SK-N-SH (cell line): ENCODE measurements at regions not wholly inside any gene's neighbourhood (a gene's known extent, or its start where the extent isn't known, plus 50 kb on each side); places are given as distances from the start of the nearest gene placed in this dataset.
A peak's percentile ranks its signal among the peaks of the same experiment; 100 is the strongest.

Experiments used
- CTCF ChIA-PET: fragments of 300-600, 350-600 bp; formaldehyde crosslinking; extraction: SDS; loops from one replicate; lab custom pipeline; 2021; lab: Yijun Ruan, JAX
- POLR2A ChIA-PET: fragments of 350-600 bp; sonication (Branson Sonifier 250); formaldehyde crosslinking; extraction: SDS; loops from one replicate; lab custom pipeline; 2020; ENCODE audit warnings: antibody characterized with exemption, inconsistent platforms; lab: Yijun Ruan, JAX
- DNase-seq: peaks from one replicate; pipeline ENCODE4 v3.0.0; 2012
- H2AFZ ChIP-seq: fragments of 200-600 bp; sonication (generic); 2 replicates; pipeline ENCODE4 v1.8.1; 2016; ENCODE audit warnings: antibody characterized with exemption, mild to moderate bottlenecking, low read depth
- H3F3A ChIP-seq: fragments of 200-600 bp; sonication (generic); replicated peaks from 2 replicates; pipeline ENCODE3; 2016; ENCODE audit warnings: antibody characterized with exemption, mild to moderate bottlenecking; ENCODE audit not compliant: insufficient read depth
- H3K27ac ChIP-seq, 2 experiments: fragments of 200-500 bp in 1 of 2; fragments of 200-600 bp in 1 of 2; sonication (Bioruptor generic) in 1 of 2; sonication (generic), shearing (Covaris generic) in 1 of 2; 2 replicates each; pipeline versions ENCODE4 v1.5.1 to v1.6.1; 2014 to 2016; ENCODE audit warnings: low read depth in 2 of 2, inconsistent platforms in 1 of 2, low read length in 1 of 2, mild to moderate bottlenecking in 1 of 2, mixed read lengths in 1 of 2
- H3K27me3 ChIP-seq: fragments of 200-600 bp; sonication (generic), shearing (Covaris generic); 2 replicates; pipeline ENCODE4 v1.6.1; 2016; ENCODE audit warnings: mixed run types; ENCODE audit not compliant: insufficient read depth
- H3K36me3 ChIP-seq, 2 experiments: fragments of 200-500 bp in 1 of 2; fragments of 200-600 bp in 1 of 2; sonication (Bioruptor generic) in 1 of 2; sonication (generic) in 1 of 2; replicated peaks in 1 of 2; 2 replicates each; pipeline versions ENCODE3 to v1.5.1; 2014 to 2016; ENCODE audit warnings: low read length in 1 of 2, mild to moderate bottlenecking in 1 of 2; ENCODE audit not compliant: insufficient read depth in 2 of 2, control insufficient read depth in 1 of 2
- H3K4me1 ChIP-seq, 2 experiments: fragments of 200-500 bp in 1 of 2; fragments of 200-600 bp in 1 of 2; sonication (Bioruptor generic) in 1 of 2; sonication (generic), shearing (Covaris generic) in 1 of 2; 2 replicates each; pipeline versions ENCODE4 v1.5.1 to v1.6.1; 2014 to 2016; ENCODE audit warnings: low read depth in 1 of 2, low read length in 1 of 2, mixed run types in 1 of 2; ENCODE audit not compliant: insufficient read depth in 2 of 2, control insufficient read depth in 1 of 2
- H3K4me2 ChIP-seq: fragments of 200-600 bp; sonication (generic), shearing (Covaris generic); 2 replicates; pipeline ENCODE4 v1.6.1; 2017; ENCODE audit warnings: mixed run types
- H3K4me3 ChIP-seq, 2 experiments: fragments of 200-500 bp in 1 of 2; fragments of 200-600 bp in 1 of 2; sonication (Bioruptor generic) in 1 of 2; sonication (generic), shearing (Covaris generic) in 1 of 2; 2 replicates each; pipeline versions ENCODE4 v1.5.1 to v1.8.1; 2014 to 2016; ENCODE audit warnings: low read depth in 2 of 2, inconsistent platforms in 1 of 2, low read length in 1 of 2, mild to moderate bottlenecking in 1 of 2, mixed read lengths in 1 of 2, moderate library complexity in 1 of 2
- H3K79me2 ChIP-seq: fragments of 200-600 bp; sonication (generic); 2 replicates; pipeline ENCODE4 v1.8.1; 2017; ENCODE audit warnings: mild to moderate bottlenecking; ENCODE audit not compliant: insufficient read depth
- H3K9ac ChIP-seq: fragments of 200-600 bp; sonication (generic); 2 replicates; pipeline ENCODE4 v1.6.1; 2017; ENCODE audit warnings: mixed run types
- H3K9me2 ChIP-seq: fragments of 200-600 bp; sonication (generic); 2 replicates; pipeline ENCODE4 v1.6.1; 2017; ENCODE audit warnings: mixed run types
- H3K9me3 ChIP-seq: fragments of 200-600 bp; sonication (generic); 2 replicates; pipeline ENCODE4 v1.6.1; 2017; ENCODE audit warnings: mixed run types, mild to moderate bottlenecking, moderate library complexity
- H4K20me1 ChIP-seq: fragments of 200-600 bp; sonication (generic); 2 replicates; pipeline ENCODE4 v1.6.1; 2017; ENCODE audit warnings: mild to moderate bottlenecking, mixed run types; ENCODE audit not compliant: insufficient read depth
- CHD2 ChIP-seq: fragments of 150-350 bp; IDR thresholded peaks from 2 replicates; pipeline ENCODE4 v1.6.1; 2018; ENCODE audit warnings: low read length; ENCODE audit not compliant: partially characterized antibody
- ELF1 ChIP-seq: IDR thresholded peaks from 2 replicates; pipeline ENCODE4 v1.4.0; 2012
- EP300 ChIP-seq, 2 experiments: IDR thresholded peaks; 2 replicates each; pipeline versions ENCODE4 v1.4.0 to v1.6.1; 2012; ENCODE audit warnings: borderline replicate concordance in 1 of 2, low read depth in 1 of 2, low read length in 1 of 2
- EZH2phosphoT487 ChIP-seq: fragments of 200-600 bp; sonication (generic); IDR thresholded peaks from 2 replicates; pipeline ENCODE4 v1.6.1; 2017; ENCODE audit warnings: low read depth, mixed run types, mild to moderate bottlenecking, antibody characterized with exemption, moderate library complexity, borderline replicate concordance
- FOXM1 ChIP-seq: IDR thresholded peaks from 2 replicates; pipeline ENCODE4 v1.4.0; 2012; ENCODE audit warnings: low read depth, mild to moderate bottlenecking
- GABPA ChIP-seq: IDR thresholded peaks from 2 replicates; pipeline ENCODE4 v1.4.0; 2012; ENCODE audit warnings: low read depth, mild to moderate bottlenecking
- GATA2 ChIP-seq: sonication (generic); formaldehyde crosslinking; IDR thresholded peaks from 2 replicates; pipeline ENCODE4 v1.5.0; 2020; ENCODE audit warnings: mild to moderate bottlenecking, missing genetic modification reagents
- IRF3 ChIP-seq: fragments of 150-350 bp; IDR thresholded peaks from 2 replicates; pipeline ENCODE4 v1.6.1; 2016; ENCODE audit warnings: mild to moderate bottlenecking, low read depth, low read length
- JUND ChIP-seq: IDR thresholded peaks from 2 replicates; pipeline ENCODE4 v1.4.0; 2012
- MEF2A ChIP-seq: IDR thresholded peaks from 2 replicates; pipeline ENCODE4 v1.4.0; 2012; ENCODE audit warnings: low read depth, borderline replicate concordance
- MXI1 ChIP-seq: IDR thresholded peaks from 2 replicates; pipeline ENCODE4 v1.6.1; 2012; ENCODE audit warnings: mild to moderate bottlenecking, low read depth, low read length, improper control_type of control experiment
- NFIC ChIP-seq: IDR thresholded peaks from 2 replicates; pipeline ENCODE4 v1.4.0; 2012; ENCODE audit warnings: borderline replicate concordance
- NRF1 ChIP-seq: IDR thresholded peaks from 2 replicates; pipeline ENCODE4 v1.6.1; 2012; ENCODE audit warnings: low read depth, mild to moderate bottlenecking, low read length
- RAD21 ChIP-seq: IDR thresholded peaks from 2 replicates; pipeline ENCODE4 v1.6.1; 2012; ENCODE audit warnings: mild to moderate bottlenecking, low read length
- RCOR1 ChIP-seq: fragments of 150-350 bp; IDR thresholded peaks from 2 replicates; pipeline ENCODE4 v1.6.1; 2017; ENCODE audit warnings: antibody characterized with exemption, low read length
- RFX5 ChIP-seq: IDR thresholded peaks from 2 replicates; pipeline ENCODE4 v1.6.1; 2012; ENCODE audit warnings: mild to moderate bottlenecking, improper control_type of control experiment, low read length
- SIN3A ChIP-seq: IDR thresholded peaks from 2 replicates; pipeline ENCODE4 v1.6.1; 2012; ENCODE audit warnings: low read depth, mild to moderate bottlenecking, low read length, moderate library complexity, borderline replicate concordance
- SMC3 ChIP-seq: IDR thresholded peaks from 2 replicates; pipeline ENCODE4 v1.6.1; 2012; ENCODE audit warnings: low read depth, low read length, improper control_type of control experiment
- TCF12 ChIP-seq: IDR thresholded peaks from 2 replicates; pipeline ENCODE4 v1.4.0; 2012
- WGBS: methylation state at CpG from one replicate; pipeline ENCODE4 v1.1.6; 2017; ENCODE audit warnings: low lambda C conversion rate; 5-methylcytosine and 5-hydroxymethylcytosine counted together
- TF ChIP-seq, protein P1 (sequence below): IDR thresholded peaks from 2 replicates; pipeline ENCODE4; 2012
- TF ChIP-seq, protein P2 (sequence below): IDR thresholded peaks from 2 replicates; pipeline ENCODE4 v1.6.1; 2012; ENCODE audit warnings: mild to moderate bottlenecking, low read depth, low read length, moderate library complexity

DNA sequence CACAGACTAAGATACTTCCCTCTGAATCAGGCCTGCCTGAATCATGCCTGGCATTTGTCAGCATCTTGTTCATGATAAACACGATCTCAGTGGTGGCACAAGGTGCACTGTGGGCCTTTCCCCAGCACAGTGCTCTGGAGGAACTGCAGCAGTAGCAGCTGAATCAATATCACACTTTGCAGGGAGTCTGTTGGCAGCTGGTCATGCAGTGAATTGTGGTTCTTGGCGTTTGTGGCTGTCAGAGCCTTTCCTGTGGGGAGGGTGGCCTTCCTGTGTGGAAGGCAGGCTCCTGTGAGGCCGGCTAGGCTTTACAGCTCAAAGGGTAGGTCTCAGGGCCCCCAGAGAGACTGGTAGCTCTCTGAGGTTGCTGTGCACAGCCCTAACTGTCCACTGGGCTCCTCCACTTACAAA, 54.4 kb upstream of the TLE3 start:
- H3K4me3 ChIP-seq = no peak overlapping the region
- peak overlapping the region in 1 of 2 experiments; percentile 88; a peak in 2 of 4 replicates for H3K27ac ChIP-seq
- POLR2A ChIA-PET = interaction anchor here (1.0 kb wide), 1 partner anchor 235 kb away, joined by 3 read pairs; no protein-coding TSS in a partner anchor
- peaks cover 9 to 70% of the 10 kb centered on the region in 2 experiments; a peak in 3 of 4 replicates for H3K4me1 ChIP-seq
- no peak overlapping the region for H2AFZ ChIP-seq
- CTCF ChIA-PET = interaction anchor here (0.6 to 3.6 kb wide), 3 partner anchors 10 to 103 kb away, joined by 3 to 15 read pairs (median 3); no protein-coding TSS in a partner anchor
- no peaks in the 10 kb centered on the region for H3K9me2 ChIP-seq
- no peaks in the 10 kb centered on the region for H4K20me1 ChIP-seq
- H3F3A ChIP-seq = peaks cover 12% of the 10 kb centered on the region
- no peaks in the 10 kb centered on the region for H3K27me3 ChIP-seq
- H3K4me2 ChIP-seq = no peak overlapping the region
- 49% methylated on average over 2 of the region's 3 CpGs for WGBS
- H3K9ac ChIP-seq = no peak overlapping the region
- no peaks in the 10 kb centered on the region for H3K9me3 ChIP-seq
- no peak for DNase-seq
- H3K79me2 ChIP-seq = no peaks in the 10 kb centered on the region
- no peaks in the 10 kb centered on the region for H3K36me3 ChIP-seq
- TF ChIP-seq IRF3 (no peak), SIN3A (no peak), RCOR1 (no peak), CHD2 (no peak), GATA2 (peak; percentile 39; the same call in 1 of the 2 replicates), NFIC (peak; percentile 11; the same call in 1 of the 2 replicates), MXI1 (peak; percentile 37; the same call in 1 of the 2 replicates), EP300 (IDR thresholded peaks at IDR 0.05; ENCODE audit: borderline replicate concordance in 1 of 2, low read depth in 1 of 2, low read length in 1 of 2) (peak in 1 of 2 experiments; percentile 26; a peak in 1 of 4 replicates), TCF12 (peak; percentile 64)
- TF ChIP-seq, protein P1, sequence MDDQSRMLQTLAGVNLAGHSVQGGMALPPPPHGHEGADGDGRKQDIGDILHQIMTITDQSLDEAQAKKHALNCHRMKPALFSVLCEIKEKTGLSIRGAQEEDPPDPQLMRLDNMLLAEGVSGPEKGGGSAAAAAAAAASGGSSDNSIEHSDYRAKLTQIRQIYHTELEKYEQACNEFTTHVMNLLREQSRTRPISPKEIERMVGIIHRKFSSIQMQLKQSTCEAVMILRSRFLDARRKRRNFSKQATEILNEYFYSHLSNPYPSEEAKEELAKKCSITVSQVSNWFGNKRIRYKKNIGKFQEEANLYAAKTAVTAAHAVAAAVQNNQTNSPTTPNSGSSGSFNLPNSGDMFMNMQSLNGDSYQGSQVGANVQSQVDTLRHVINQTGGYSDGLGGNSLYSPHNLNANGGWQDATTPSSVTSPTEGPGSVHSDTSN = peak; percentile 47; the same call in 1 of the 2 replicates

DNA sequence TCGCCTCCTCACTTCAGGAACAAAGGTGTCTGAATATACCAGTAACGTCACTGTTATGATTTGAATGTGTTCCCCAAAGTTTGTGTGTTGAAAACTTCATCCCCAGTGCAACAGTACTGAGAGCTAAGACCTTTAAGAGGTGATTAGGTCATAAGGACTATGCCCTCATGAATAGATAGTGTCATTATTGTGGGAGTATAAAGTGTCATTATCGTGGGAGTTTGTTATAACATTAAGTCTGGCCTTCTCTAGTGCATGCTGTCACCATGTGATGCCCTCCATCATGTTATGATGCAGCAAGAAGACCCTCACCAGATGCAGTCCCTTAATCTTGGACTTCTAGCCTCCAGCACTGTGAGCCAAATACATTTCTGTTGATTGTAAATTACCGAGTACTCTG, 53.7 kb upstream of the TLE3 start:
- Histone ChIP-seq H3K36me3 (no peaks in the 10 kb centered on the region), H3K9ac (no peak overlapping the region), H3K27me3 (no peaks in the 10 kb centered on the region), H3K4me3 (no peak overlapping the region), H2AFZ (no peak overlapping the region), H3K4me2 (no peak overlapping the region), H3K79me2 (no peaks in the 10 kb centered on the region), H4K20me1 (no peaks in the 10 kb centered on the region), H3K9me3 (no peaks in the 10 kb centered on the region), H3K4me1 (peaks cover 6 to 64% of the 10 kb centered on the region in 2 experiments; a peak in 3 of 4 replicates), H3K9me2 (no peaks in the 10 kb centered on the region), H3F3A (peaks cover 8% of the 10 kb centered on the region)
- ChIA-PET POLR2A (no interaction called here), CTCF (interaction anchor here (1.0 to 3.6 kb wide), 2 partner anchors 10 to 23 kb away, joined by 3 to 15 read pairs; no protein-coding TSS in a partner anchor)
- no peak for DNase-seq
- WGBS = 95% methylated on average over 4 of the region's 4 CpGs
- TF ChIP-seq FOXM1 (no peak), GABPA (no peak), NRF1 (no peak), RFX5 (no peak), NFIC (no peak), MXI1 (no peak), MEF2A (no peak), ELF1 (no peak), SMC3 (no peak), EZH2phosphoT487 (no peak), GATA2 (no peak), JUND (no peak), RAD21 (no peak)
- TF ChIP-seq, protein P2, sequence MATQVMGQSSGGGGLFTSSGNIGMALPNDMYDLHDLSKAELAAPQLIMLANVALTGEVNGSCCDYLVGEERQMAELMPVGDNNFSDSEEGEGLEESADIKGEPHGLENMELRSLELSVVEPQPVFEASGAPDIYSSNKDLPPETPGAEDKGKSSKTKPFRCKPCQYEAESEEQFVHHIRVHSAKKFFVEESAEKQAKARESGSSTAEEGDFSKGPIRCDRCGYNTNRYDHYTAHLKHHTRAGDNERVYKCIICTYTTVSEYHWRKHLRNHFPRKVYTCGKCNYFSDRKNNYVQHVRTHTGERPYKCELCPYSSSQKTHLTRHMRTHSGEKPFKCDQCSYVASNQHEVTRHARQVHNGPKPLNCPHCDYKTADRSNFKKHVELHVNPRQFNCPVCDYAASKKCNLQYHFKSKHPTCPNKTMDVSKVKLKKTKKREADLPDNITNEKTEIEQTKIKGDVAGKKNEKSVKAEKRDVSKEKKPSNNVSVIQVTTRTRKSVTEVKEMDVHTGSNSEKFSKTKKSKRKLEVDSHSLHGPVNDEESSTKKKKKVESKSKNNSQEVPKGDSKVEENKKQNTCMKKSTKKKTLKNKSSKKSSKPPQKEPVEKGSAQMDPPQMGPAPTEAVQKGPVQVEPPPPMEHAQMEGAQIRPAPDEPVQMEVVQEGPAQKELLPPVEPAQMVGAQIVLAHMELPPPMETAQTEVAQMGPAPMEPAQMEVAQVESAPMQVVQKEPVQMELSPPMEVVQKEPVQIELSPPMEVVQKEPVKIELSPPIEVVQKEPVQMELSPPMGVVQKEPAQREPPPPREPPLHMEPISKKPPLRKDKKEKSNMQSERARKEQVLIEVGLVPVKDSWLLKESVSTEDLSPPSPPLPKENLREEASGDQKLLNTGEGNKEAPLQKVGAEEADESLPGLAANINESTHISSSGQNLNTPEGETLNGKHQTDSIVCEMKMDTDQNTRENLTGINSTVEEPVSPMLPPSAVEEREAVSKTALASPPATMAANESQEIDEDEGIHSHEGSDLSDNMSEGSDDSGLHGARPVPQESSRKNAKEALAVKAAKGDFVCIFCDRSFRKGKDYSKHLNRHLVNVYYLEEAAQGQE = no peak
- TF ChIP-seq, all 33 proteins: peak for 0
- H3K27ac ChIP-seq = peak overlapping the region in 1 of 2 experiments; percentile 88; a peak in 2 of 4 replicates
